ENCODE measurements at regions not wholly inside any gene's neighbourhood (a gene's known extent, or its start where the extent isn't known, plus 50 kb on each side); places are given as distances from the start of the nearest gene placed in this dataset.
A peak's percentile ranks its signal among the peaks of the same experiment; 100 is the strongest.
"Not testable (repeated sequence)": the region's sequence is repeated elsewhere in the genome, so short reads cannot be mapped to it uniquely, and the experiment has no call there.

GRCh38 chr2:14081521-14081920 lies 551.0 kb upstream of the LRATD1 start:
- intact Hi-C loops (cut with DNase I): no loop called here

GRCh38 chr2:14082640-14083039 lies 549.9 kb upstream of the LRATD1 start:
- intact Hi-C loops (cut with DNase I): no loop called here
- DNase-seq: no peak

More at GRCh38 chr2:14081521-14081920, 551.0 kb upstream of the LRATD1 start:
- no peak for DNase-seq

GRCh38 chr2:14094592-14094991 lies 537.9 kb upstream of the LRATD1 start:
- intact Hi-C loops (cut with DNase I): no loop called here
- no peak for DNase-seq

- intact Hi-C loops (cut with DNase I): not testable (repeated sequence)
- peak in 2 of 10 donors; percentile 30 to 65 for DNase-seq
Measured at GRCh38 chr2:14099101-14099500, 533.4 kb upstream of the LRATD1 start.

GRCh38 chr2:14114275-14114674 lies 518.2 kb upstream of the LRATD1 start:
- no peak for DNase-seq
- intact Hi-C loops (cut with DNase I): no loop called here

- DNase-seq: no peak
- intact Hi-C loops (cut with DNase I): no loop called here
Measured at GRCh38 chr2:14120376-14120775, 512.1 kb upstream of the LRATD1 start.

- intact Hi-C loops (cut with DNase I): no loop called here
Measured at GRCh38 chr2:14123436-14124103, 508.9 kb upstream of the LRATD1 start.

GRCh38 chr2:14125624-14126293 lies 506.8 kb upstream of the LRATD1 start:
- DNase-seq: no peak
- intact Hi-C loops (cut with DNase I): no loop called here

More at GRCh38 chr2:14123436-14124103, 508.9 kb upstream of the LRATD1 start:
- no peak for DNase-seq

- intact Hi-C loops (cut with DNase I): no loop called here
- DNase-seq: no peak
Measured at GRCh38 chr2:14126846-14127245, 505.7 kb upstream of the LRATD1 start.

GRCh38 chr2:14127765-14128164 lies 504.8 kb upstream of the LRATD1 start:
- intact Hi-C loops (cut with DNase I): no loop called here
- no peak for DNase-seq

- no peak for DNase-seq
- intact Hi-C loops (cut with DNase I): no loop called here
Measured at GRCh38 chr2:14132386-14132785, 500.1 kb upstream of the LRATD1 start.

- no peak for DNase-seq
- intact Hi-C loops (cut with DNase I): no loop called here
Measured at GRCh38 chr2:14134771-14135170, 497.7 kb upstream of the LRATD1 start.

GRCh38 chr2:14136030-14136429 lies 496.5 kb upstream of the LRATD1 start:
- no peak for DNase-seq
- intact Hi-C loops (cut with DNase I): no loop called here

GRCh38 chr2:14137643-14138042 lies 494.9 kb upstream of the LRATD1 start:
- intact Hi-C loops (cut with DNase I): no loop called here
- DNase-seq: no peak

GRCh38 chr2:14140009-14140550 lies 492.4 kb upstream of the LRATD1 start:
- intact Hi-C loops (cut with DNase I): no loop called here
- no peak for DNase-seq

- intact Hi-C loops (cut with DNase I): no loop called here
- no peak for DNase-seq
Measured at GRCh38 chr2:14143435-14143834, 489.1 kb upstream of the LRATD1 start.

- intact Hi-C loops (cut with DNase I): no loop called here
- no peak for DNase-seq
Measured at GRCh38 chr2:14148216-14148615, 484.3 kb upstream of the LRATD1 start.

- intact Hi-C loops (cut with DNase I): no loop called here
- DNase-seq: no peak
Measured at GRCh38 chr2:14157816-14158215, 474.7 kb upstream of the LRATD1 start.

GRCh38 chr2:14180333-14180732 lies 452.2 kb upstream of the LRATD1 start:
- intact Hi-C loops (cut with DNase I): no loop called here
- no peak for DNase-seq

GRCh38 chr2:14182227-14182946 lies 450.1 kb upstream of the LRATD1 start:
- DNase-seq: peak in 3 of 10 donors; percentile 62 to 79 (median 66)

GRCh38 chr2:14185906-14186305 lies 446.6 kb upstream of the LRATD1 start:
- DNase-seq: no peak
- intact Hi-C loops (cut with DNase I): no loop called here

More at GRCh38 chr2:14182227-14182946, 450.1 kb upstream of the LRATD1 start:
- intact Hi-C loops (cut with DNase I): no loop called here

Measured in posterior cingulate gyrus (tissue), 11 donors.